Activated CD8-positive, alpha-beta T cell treated with anti-CD3 and anti-CD28 coated beads for 36 hours (primary cell): ENCODE measurements at regions not wholly inside any gene's neighbourhood (a gene's known extent, or its start where the extent isn't known, plus 50 kb on each side); places are given as distances from the start of the nearest gene placed in this dataset.

Experiments
- ATAC-seq: fragments of 200-7000 bp; cut with Tn5 transposase; one replicate; pipeline ENCODE4 v1.10.0; 2021; ENCODE audit warnings: mild to moderate bottlenecking, moderate library complexity
- CTCF ChIA-PET: fragments of 350-600 bp; sonication (Branson Sonifier 250); formaldehyde crosslinking; loops from one replicate; lab custom pipeline; 2021; ENCODE audit warnings: antibody characterized with exemption; lab: Charles Lee
- POLR2A ChIA-PET: fragments of 350-600 bp; sonication (Branson Sonifier 250); formaldehyde crosslinking; loops from one replicate; lab custom pipeline; 2021; ENCODE audit warnings: antibody characterized with exemption; lab: Charles Lee
- DNase-seq: peaks from one replicate; pipeline ENCODE4 v3.0.0-alpha.2; 2020
- H3K27ac Mint-ChIP-seq: one replicate; pipeline ENCODE4 v1.8.0; 2021; ENCODE audit warnings: mild to moderate bottlenecking, mixed read lengths
- H3K27me3 Mint-ChIP-seq: one replicate; pipeline ENCODE4 v1.8.0; 2021; ENCODE audit warnings: mixed read lengths
- H3K36me3 Mint-ChIP-seq: one replicate; pipeline ENCODE4 v1.8.0; 2021; ENCODE audit warnings: low read depth, mixed read lengths
- H3K4me1 Mint-ChIP-seq: one replicate; pipeline ENCODE4 v1.8.0; 2021; ENCODE audit warnings: low read depth, mixed read lengths
- H3K4me3 Mint-ChIP-seq: one replicate; pipeline ENCODE4 v1.8.0; 2021; ENCODE audit warnings: mild to moderate bottlenecking, moderate library complexity, mixed read lengths
- H3K9me3 Mint-ChIP-seq: one replicate; pipeline ENCODE4 v1.8.0; 2021; ENCODE audit warnings: mixed read lengths
- CTCF ChIP-seq: fragments of 200-600 bp; IDR thresholded peaks from one replicate; pipeline ENCODE4 v1.8.0; 2022; ENCODE audit warnings: antibody characterized with exemption, mild to moderate bottlenecking
- intact Hi-C: fragments of 100-400 bp; cut with micrococcal nuclease; formaldehyde crosslinking; loops from one replicate; pipeline ENCODE4 v1.10.0; 2022

- TF ChIP-seq CTCF = no peak
- H3K4me3 Mint-ChIP-seq = no peak overlapping the region
- no peaks in the 10 kb centered on the region for H3K36me3 Mint-ChIP-seq
- DNase-seq (no peak), ATAC-seq (no peak)
- ChIA-PET POLR2A (interaction anchor here (0.6 kb wide), 1 partner anchor 253 kb away, joined by 3 read pairs; no protein-coding TSS in a partner anchor), CTCF (no interaction called here)
- intact Hi-C loops = no loop called here
- no peaks in the 10 kb centered on the region for H3K4me1 Mint-ChIP-seq
- no peaks in the 10 kb centered on the region for H3K9me3 Mint-ChIP-seq
- H3K27ac Mint-ChIP-seq = no peak overlapping the region
- peaks cover 12% of the 10 kb centered on the region for H3K27me3 Mint-ChIP-seq
These were observed 86.7 kb upstream of the RAB6C start for GRCh38 chr2:129892773-129893172.

GRCh38 chr2:129893244-129893643 is 86.2 kb upstream of the RAB6C start:
- no peaks in the 10 kb centered on the region for H3K4me1 Mint-ChIP-seq
- H3K27me3 Mint-ChIP-seq = peaks cover 16% of the 10 kb centered on the region
- CTCF ChIA-PET = no interaction called here
- ATAC-seq (no peak), DNase-seq (no peak)
- no peak overlapping the region for H3K27ac Mint-ChIP-seq
- no peaks in the 10 kb centered on the region for H3K36me3 Mint-ChIP-seq
- TF ChIP-seq CTCF = no peak
- intact Hi-C loops = no loop called here
- no peak overlapping the region for H3K4me3 Mint-ChIP-seq
- POLR2A ChIA-PET = no interaction called here
- no peaks in the 10 kb centered on the region for H3K9me3 Mint-ChIP-seq

- H3K36me3 Mint-ChIP-seq = no peaks in the 10 kb centered on the region
These were observed 84.8 kb upstream of the RAB6C start for GRCh38 chr2:129894616-129895015.

GRCh38 chr2:129895061-129895460 is 84.4 kb upstream of the RAB6C start:
- H3K9me3 Mint-ChIP-seq = peaks cover 2% of the 10 kb centered on the region
- H3K4me3 Mint-ChIP-seq = no peak overlapping the region
- no peak for TF ChIP-seq CTCF
- H3K27me3 Mint-ChIP-seq = peaks cover 18% of the 10 kb centered on the region
- POLR2A ChIA-PET = no interaction called here
- no peak for DNase-seq
- ATAC-seq = no peak
- no peaks in the 10 kb centered on the region for H3K4me1 Mint-ChIP-seq
- H3K36me3 Mint-ChIP-seq = no peaks in the 10 kb centered on the region
- intact Hi-C loops = no loop called here
- H3K27ac Mint-ChIP-seq = no peak overlapping the region
- CTCF ChIA-PET = no interaction called here

More at GRCh38 chr2:129894616-129895015, 84.8 kb upstream of the RAB6C start:
- Mint-ChIP-seq H3K27me3 (peaks cover 18% of the 10 kb centered on the region), H3K27ac (no peak overlapping the region), H3K9me3 (peaks cover 2% of the 10 kb centered on the region), H3K4me3 (no peak overlapping the region), H3K4me1 (no peaks in the 10 kb centered on the region)
- DNase-seq (no peak), ATAC-seq (no peak)
- no peak for TF ChIP-seq CTCF
- intact Hi-C loops = no loop called here
- ChIA-PET POLR2A (no interaction called here), CTCF (no interaction called here)

- ChIA-PET POLR2A (interaction anchor here (0.7 kb wide), 1 partner anchor 9 kb away, joined by 3 read pairs; no protein-coding TSS in a partner anchor), CTCF (no interaction called here)
- no peak for ATAC-seq
- H3K4me3 Mint-ChIP-seq = no peak overlapping the region
- H3K27me3 Mint-ChIP-seq = peaks cover 17% of the 10 kb centered on the region
- no peak for TF ChIP-seq CTCF
- H3K9me3 Mint-ChIP-seq = peaks cover 2% of the 10 kb centered on the region
- no peak overlapping the region for H3K27ac Mint-ChIP-seq
- H3K36me3 Mint-ChIP-seq = no peaks in the 10 kb centered on the region
- H3K4me1 Mint-ChIP-seq = no peaks in the 10 kb centered on the region
- DNase-seq = no peak
- intact Hi-C loops = no loop called here
These were observed 83.9 kb upstream of the RAB6C start for GRCh38 chr2:129895526-129896082.
